ENCODE measurements at regions not wholly inside any gene's neighbourhood (a gene's known extent, or its start where the extent isn't known, plus 50 kb on each side); places are given as distances from the start of the nearest gene placed in this dataset.

DNA sequence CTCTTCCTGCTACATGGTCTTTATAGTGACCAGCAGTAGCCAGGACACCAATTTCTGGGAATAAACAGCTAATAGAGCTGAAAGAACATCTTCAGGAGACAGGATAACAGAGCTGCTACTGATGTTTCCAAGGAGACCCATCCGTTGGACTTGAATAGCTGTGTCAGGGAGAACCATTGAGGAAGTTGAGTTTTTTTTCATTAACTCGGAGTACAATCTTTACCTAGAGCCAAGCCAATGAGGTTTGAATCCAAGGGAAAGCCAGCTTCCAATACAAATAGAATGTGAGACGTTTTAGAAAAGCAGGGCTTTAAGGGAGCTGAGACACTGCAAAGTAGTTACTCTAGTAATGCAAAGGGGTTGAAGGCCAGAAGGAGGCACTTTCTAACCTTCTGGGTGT, 136.1 kb upstream of the FRMD6 start:
- Histone ChIP-seq H2AFZ (no peak overlapping the region), H4K20me1 (ENCODE audit: insufficient read depth) (no peaks in the 10 kb centered on the region), H3K4me2 (no peak overlapping the region), H3K9me2 (ENCODE audit: insufficient read depth) (no peaks in the 10 kb centered on the region), H3K79me2 (ENCODE audit: low read depth) (no peaks in the 10 kb centered on the region), H3F3A (ENCODE audit: insufficient read depth, low read depth) (no peaks in the 10 kb centered on the region), H3K27me3 (ENCODE audit: insufficient read depth, low read depth) (no peaks in the 10 kb centered on the region), H3K4me3 (no peak overlapping the region), H3K36me3 (ENCODE audit: low read depth) (no peaks in the 10 kb centered on the region), H3K4me1 (replicated peaks; ENCODE audit: insufficient read depth) (peaks cover 5% of the 10 kb centered on the region; the same call in 1 of the 2 replicates), H3K9me3 (ENCODE audit: insufficient read depth, low read depth) (no peaks in the 10 kb centered on the region), H3K27ac (no peak overlapping the region)
- DNase-seq: no peak
- ChIA-PET CTCF (no interaction called here), POLR2A (ENCODE audit: unreplicated experiment) (no interaction called here)
- BruUV-seq (replicated peaks): no TSS peak
- intact Hi-C loops (cut with micrococcal nuclease; ENCODE audit: unreplicated experiment): no loop called here
- TF ChIP-seq EZH2 (IDR thresholded peaks at IDR 0.05; ENCODE audit: low read depth): no peak
- TF ChIP-seq, protein P1, sequence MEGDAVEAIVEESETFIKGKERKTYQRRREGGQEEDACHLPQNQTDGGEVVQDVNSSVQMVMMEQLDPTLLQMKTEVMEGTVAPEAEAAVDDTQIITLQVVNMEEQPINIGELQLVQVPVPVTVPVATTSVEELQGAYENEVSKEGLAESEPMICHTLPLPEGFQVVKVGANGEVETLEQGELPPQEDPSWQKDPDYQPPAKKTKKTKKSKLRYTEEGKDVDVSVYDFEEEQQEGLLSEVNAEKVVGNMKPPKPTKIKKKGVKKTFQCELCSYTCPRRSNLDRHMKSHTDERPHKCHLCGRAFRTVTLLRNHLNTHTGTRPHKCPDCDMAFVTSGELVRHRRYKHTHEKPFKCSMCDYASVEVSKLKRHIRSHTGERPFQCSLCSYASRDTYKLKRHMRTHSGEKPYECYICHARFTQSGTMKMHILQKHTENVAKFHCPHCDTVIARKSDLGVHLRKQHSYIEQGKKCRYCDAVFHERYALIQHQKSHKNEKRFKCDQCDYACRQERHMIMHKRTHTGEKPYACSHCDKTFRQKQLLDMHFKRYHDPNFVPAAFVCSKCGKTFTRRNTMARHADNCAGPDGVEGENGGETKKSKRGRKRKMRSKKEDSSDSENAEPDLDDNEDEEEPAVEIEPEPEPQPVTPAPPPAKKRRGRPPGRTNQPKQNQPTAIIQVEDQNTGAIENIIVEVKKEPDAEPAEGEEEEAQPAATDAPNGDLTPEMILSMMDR (conservative IDR thresholded peaks at IDR 0.05): no peak

DNA sequence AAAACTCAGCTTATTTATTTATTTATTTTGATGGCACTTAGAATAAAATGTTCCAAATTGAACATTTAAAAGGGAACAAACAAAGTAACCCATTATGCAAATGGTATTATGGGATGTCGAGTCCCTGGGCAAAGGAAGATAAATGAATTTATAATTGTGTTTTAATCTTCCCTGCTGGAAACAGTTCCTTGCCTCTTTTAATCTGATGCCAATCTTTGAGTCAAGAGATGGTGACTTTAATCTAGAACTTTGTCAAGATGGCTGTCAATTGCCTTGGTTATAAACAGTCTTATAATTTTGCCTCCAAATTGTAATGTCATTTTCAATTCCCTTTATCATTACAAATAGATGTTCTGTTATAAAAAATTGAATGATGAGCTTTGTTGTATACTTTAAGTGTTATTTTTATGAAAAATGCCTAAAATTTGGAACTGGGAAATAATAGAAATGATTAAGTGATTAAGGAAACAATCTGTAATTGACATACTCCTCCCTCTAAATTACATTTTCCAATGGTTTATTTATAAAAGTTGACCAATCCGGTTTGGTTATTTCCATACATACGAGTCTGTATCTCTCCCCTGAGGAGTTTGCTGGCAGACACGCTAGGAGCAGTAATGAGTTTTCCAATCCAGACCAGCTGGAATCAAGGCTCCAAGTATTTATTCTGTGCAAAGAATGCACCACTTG, 134.9 kb upstream of the FRMD6 start:
- ChIA-PET POLR2A (ENCODE audit: unreplicated experiment) (no interaction called here), CTCF (no interaction called here)
- intact Hi-C loops (cut with micrococcal nuclease; ENCODE audit: unreplicated experiment): no loop called here
- Histone ChIP-seq H3K36me3 (ENCODE audit: low read depth) (no peaks in the 10 kb centered on the region), H3K27me3 (ENCODE audit: insufficient read depth, low read depth) (no peaks in the 10 kb centered on the region), H2AFZ (no peak overlapping the region), H3K4me2 (no peak overlapping the region), H3K79me2 (ENCODE audit: low read depth) (no peaks in the 10 kb centered on the region), H4K20me1 (ENCODE audit: insufficient read depth) (no peaks in the 10 kb centered on the region), H3K4me1 (replicated peaks; ENCODE audit: insufficient read depth) (peaks cover 10% of the 10 kb centered on the region), H3K4me3 (no peak overlapping the region), H3K9me3 (ENCODE audit: insufficient read depth, low read depth) (no peaks in the 10 kb centered on the region), H3K27ac (no peak overlapping the region), H3F3A (ENCODE audit: insufficient read depth, low read depth) (no peaks in the 10 kb centered on the region), H3K9me2 (ENCODE audit: insufficient read depth) (no peaks in the 10 kb centered on the region)
- DNase-seq: no peak
- BruUV-seq (replicated peaks): no TSS peak
- TF ChIP-seq, protein P1 (conservative IDR thresholded peaks at IDR 0.05): no peak
- TF ChIP-seq EZH2 (IDR thresholded peaks at IDR 0.05; ENCODE audit: low read depth): no peak

DNA sequence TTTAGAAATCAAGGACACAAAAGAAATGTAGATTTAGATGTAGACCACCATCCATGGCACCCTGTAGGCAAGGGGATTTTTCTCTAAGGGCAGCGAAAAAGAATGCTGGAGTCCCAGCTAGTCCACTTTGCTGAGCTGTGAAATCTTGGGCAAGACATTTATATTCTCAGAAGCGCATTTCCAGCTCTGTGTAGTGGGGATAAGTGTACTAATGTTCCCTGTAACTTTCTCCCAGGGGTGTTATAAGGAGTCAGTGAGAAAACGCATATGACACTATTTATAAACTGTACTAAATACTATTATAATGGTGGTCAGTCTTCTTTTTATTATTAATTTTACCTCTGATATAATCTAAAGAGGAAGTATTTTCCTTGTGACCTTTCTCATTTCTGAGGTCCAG, 133.4 kb upstream of the FRMD6 start:
- ChIA-PET POLR2A (ENCODE audit: unreplicated experiment) (interaction anchor here (0.6 kb wide), 1 partner anchor 1543 kb away, joined by 4 read pairs; no protein-coding TSS in a partner anchor), CTCF (interaction anchor here (0.7 to 1.0 kb wide), 2 partner anchors 10 to 16 kb away, joined by 3 to 4 read pairs; no protein-coding TSS in a partner anchor)
- Histone ChIP-seq H3K4me1 (replicated peaks; ENCODE audit: insufficient read depth) (peaks cover 17% of the 10 kb centered on the region), H3K27ac (no peak overlapping the region), H3K79me2 (ENCODE audit: low read depth) (no peaks in the 10 kb centered on the region), H4K20me1 (ENCODE audit: insufficient read depth) (no peaks in the 10 kb centered on the region), H3K9me3 (ENCODE audit: insufficient read depth, low read depth) (peaks cover under 1% of the 10 kb centered on the region; the same call in 1 of the 2 replicates), H3K36me3 (ENCODE audit: low read depth) (no peaks in the 10 kb centered on the region), H3K9me2 (ENCODE audit: insufficient read depth) (no peaks in the 10 kb centered on the region), H3K4me3 (no peak overlapping the region), H2AFZ (no peak overlapping the region), H3K4me2 (no peak overlapping the region), H3F3A (ENCODE audit: insufficient read depth, low read depth) (no peaks in the 10 kb centered on the region), H3K27me3 (ENCODE audit: insufficient read depth, low read depth) (no peaks in the 10 kb centered on the region)
- TF ChIP-seq, protein P1 (conservative IDR thresholded peaks at IDR 0.05): no peak
- TF ChIP-seq EZH2 (IDR thresholded peaks at IDR 0.05; ENCODE audit: low read depth): no peak
- no peak for DNase-seq
- intact Hi-C loops (cut with micrococcal nuclease; ENCODE audit: unreplicated experiment): no loop called here
- BruUV-seq (replicated peaks): no TSS peak

All from PC-9 (cell line).